DOHH2 (cell line): ENCODE measurements at regions not wholly inside any gene's neighbourhood (a gene's known extent, or its start where the extent isn't known, plus 50 kb on each side); places are given as distances from the start of the nearest gene placed in this dataset.

Experiments used
- H3F3A ChIP-seq: fragments of 200-600 bp; sonication (generic), shearing (Covaris generic); 2 replicates; pipeline ENCODE4 v1.6.0; 2016; ENCODE audit warnings: antibody characterized with exemption, mild to moderate bottlenecking; ENCODE audit not compliant: control insufficient read depth, insufficient read depth
- H3K27ac ChIP-seq: fragments of 200-600 bp; sonication (generic); 2 replicates; pipeline ENCODE4 v1.5.1; 2014; ENCODE audit warnings: low read depth, mild to moderate bottlenecking, low read length, moderate library complexity
- H3K27me3 ChIP-seq: fragments of 200-600 bp; sonication (generic); 2 replicates; pipeline ENCODE4 v1.6.1; 2014; ENCODE audit warnings: mild to moderate bottlenecking, low read length, mixed read lengths; ENCODE audit not compliant: control insufficient read depth
- H3K36me3 ChIP-seq: fragments of 200-600 bp; sonication (generic); 2 replicates; pipeline ENCODE4 v1.6.1; 2014; ENCODE audit warnings: mild to moderate bottlenecking, low read length, moderate library complexity, mixed read lengths; ENCODE audit not compliant: control insufficient read depth
- H3K4me1 ChIP-seq: fragments of 200-600 bp; sonication (generic); 2 replicates; pipeline ENCODE4 v1.6.1; 2014; ENCODE audit warnings: mild to moderate bottlenecking, low read length, mixed read lengths; ENCODE audit not compliant: control insufficient read depth
- H3K4me2 ChIP-seq: fragments of 200-600 bp; sonication (generic); 2 replicates; pipeline ENCODE4 v1.6.0; 2014; ENCODE audit warnings: mild to moderate bottlenecking, low read length, moderate library complexity
- H3K4me3 ChIP-seq: fragments of 200-600 bp; sonication (generic); 2 replicates; pipeline ENCODE4 v1.5.1; 2014; ENCODE audit warnings: mild to moderate bottlenecking, low read length, mixed read lengths
- H3K79me2 ChIP-seq: fragments of 200-600 bp; sonication (generic); 2 replicates; pipeline ENCODE4 v1.6.1; 2014; ENCODE audit warnings: mild to moderate bottlenecking, low read length, mixed read lengths; ENCODE audit not compliant: control insufficient read depth
- H3K9me2 ChIP-seq: fragments of 200-600 bp; sonication (generic); replicated peaks from 2 replicates; pipeline ENCODE4 v1.6.1; 2014; ENCODE audit warnings: mild to moderate bottlenecking, low read length, mixed read lengths; ENCODE audit not compliant: control insufficient read depth
- H3K9me3 ChIP-seq: fragments of 200-600 bp; sonication (generic); 2 replicates; pipeline ENCODE4 v1.6.1; 2014; ENCODE audit warnings: antibody characterized with exemption, low read length, mixed read lengths; ENCODE audit not compliant: control insufficient read depth, insufficient read depth
- H4K20me1 ChIP-seq: fragments of 200-600 bp; sonication (generic); 2 replicates; pipeline ENCODE4 v1.6.0; 2014; ENCODE audit warnings: low read depth, mild to moderate bottlenecking, antibody characterized with exemption, low read length, moderate library complexity; ENCODE audit not compliant: control insufficient read depth, insufficient read depth
- EZH2phosphoT487 ChIP-seq: fragments of 200-600 bp; sonication (generic); IDR thresholded peaks from 2 replicates; pipeline ENCODE4 v1.6.1; 2017; ENCODE audit warnings: borderline replicate concordance, mild to moderate bottlenecking, antibody characterized with exemption, low read length, moderate library complexity, mixed read lengths
- TF ChIP-seq, protein P1 (sequence below): fragments of 200-600 bp; sonication (generic); IDR thresholded peaks from one replicate; pipeline ENCODE4 v1.5.1; 2014; ENCODE audit warnings: antibody characterized with exemption, mild to moderate bottlenecking, low read depth, low read length; ENCODE audit not compliant: poor library complexity, severe bottlenecking

- Histone ChIP-seq H4K20me1 (no peaks in the 10 kb centered on the region), H3K27me3 (peaks cover 2% of the 10 kb centered on the region; the same call in 1 of the 2 replicates), H3K36me3 (no peaks in the 10 kb centered on the region), H3K4me1 (no peaks in the 10 kb centered on the region), H3F3A (no peaks in the 10 kb centered on the region), H3K27ac (no peak overlapping the region), H3K9me3 (no peaks in the 10 kb centered on the region), H3K4me2 (no peak overlapping the region), H3K9me2 (no peaks in the 10 kb centered on the region), H3K4me3 (no peak overlapping the region), H3K79me2 (no peaks in the 10 kb centered on the region)
- TF ChIP-seq EZH2phosphoT487 = no peak
Observed at GRCh38 chr7:7122033-7122478, 60.3 kb upstream of the C1GALT1 start.

DNA sequence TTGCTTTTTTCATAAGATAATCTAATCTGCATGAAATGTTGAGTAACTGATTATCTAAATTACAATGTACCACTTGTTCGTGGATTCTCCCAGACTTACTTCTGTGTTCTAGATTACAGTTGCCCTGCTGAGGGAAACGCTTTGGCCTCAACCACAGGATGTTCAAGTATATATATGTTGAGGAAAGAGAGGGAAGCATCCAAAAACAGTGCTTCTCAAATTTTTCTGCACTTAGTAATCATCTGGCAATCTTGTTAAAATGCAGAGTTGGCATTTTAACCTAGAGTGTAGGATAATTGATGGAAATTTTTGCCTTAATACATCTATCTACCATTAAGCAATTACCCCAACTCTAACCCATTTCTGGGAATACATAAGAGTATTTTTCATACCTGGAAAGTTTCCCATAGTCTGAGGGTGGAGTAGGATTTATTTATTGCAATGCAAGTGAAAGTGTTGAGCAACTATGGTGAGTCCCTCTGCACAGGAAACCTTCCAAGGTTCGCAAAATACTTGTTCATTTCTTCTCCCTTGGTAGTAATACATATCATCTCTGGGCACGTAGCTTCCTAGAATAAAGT, 59.6 kb upstream of the C1GALT1 start:
- Histone ChIP-seq H3K4me3 (no peak overlapping the region), H3K79me2 (no peaks in the 10 kb centered on the region), H3K4me2 (no peak overlapping the region), H3K9me3 (no peaks in the 10 kb centered on the region), H4K20me1 (no peaks in the 10 kb centered on the region), H3K27me3 (peaks cover 2% of the 10 kb centered on the region; the same call in 1 of the 2 replicates), H3K4me1 (no peaks in the 10 kb centered on the region), H3K9me2 (no peaks in the 10 kb centered on the region), H3K27ac (no peak overlapping the region), H3F3A (no peaks in the 10 kb centered on the region), H3K36me3 (no peaks in the 10 kb centered on the region)
- TF ChIP-seq, protein P1, sequence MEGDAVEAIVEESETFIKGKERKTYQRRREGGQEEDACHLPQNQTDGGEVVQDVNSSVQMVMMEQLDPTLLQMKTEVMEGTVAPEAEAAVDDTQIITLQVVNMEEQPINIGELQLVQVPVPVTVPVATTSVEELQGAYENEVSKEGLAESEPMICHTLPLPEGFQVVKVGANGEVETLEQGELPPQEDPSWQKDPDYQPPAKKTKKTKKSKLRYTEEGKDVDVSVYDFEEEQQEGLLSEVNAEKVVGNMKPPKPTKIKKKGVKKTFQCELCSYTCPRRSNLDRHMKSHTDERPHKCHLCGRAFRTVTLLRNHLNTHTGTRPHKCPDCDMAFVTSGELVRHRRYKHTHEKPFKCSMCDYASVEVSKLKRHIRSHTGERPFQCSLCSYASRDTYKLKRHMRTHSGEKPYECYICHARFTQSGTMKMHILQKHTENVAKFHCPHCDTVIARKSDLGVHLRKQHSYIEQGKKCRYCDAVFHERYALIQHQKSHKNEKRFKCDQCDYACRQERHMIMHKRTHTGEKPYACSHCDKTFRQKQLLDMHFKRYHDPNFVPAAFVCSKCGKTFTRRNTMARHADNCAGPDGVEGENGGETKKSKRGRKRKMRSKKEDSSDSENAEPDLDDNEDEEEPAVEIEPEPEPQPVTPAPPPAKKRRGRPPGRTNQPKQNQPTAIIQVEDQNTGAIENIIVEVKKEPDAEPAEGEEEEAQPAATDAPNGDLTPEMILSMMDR = no peak
- TF ChIP-seq EZH2phosphoT487 = no peak

DNA sequence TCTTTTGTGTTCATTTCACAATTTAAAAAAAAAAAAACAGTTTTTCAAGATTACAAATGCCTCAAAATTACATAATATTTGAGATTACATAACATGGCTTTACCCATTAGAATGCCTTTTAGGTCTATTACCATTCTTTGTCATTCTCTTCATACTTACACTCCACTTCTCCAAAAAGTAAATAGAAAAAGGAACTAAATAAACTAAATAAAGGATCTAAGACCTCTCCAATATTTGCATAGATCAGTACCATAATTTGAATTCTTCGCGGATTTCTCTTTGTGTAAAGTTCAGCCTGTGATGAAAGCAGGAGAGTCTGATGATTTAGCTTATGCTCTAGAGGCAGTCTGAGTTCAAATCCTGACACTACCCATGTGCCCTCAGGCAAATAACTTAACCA, 56.4 kb upstream of the C1GALT1 start:
- H3K36me3 ChIP-seq = no peaks in the 10 kb centered on the region
- H3K4me2 ChIP-seq = no peak overlapping the region
- H3K27ac ChIP-seq = no peak overlapping the region
- no peaks in the 10 kb centered on the region for H3K9me3 ChIP-seq
- no peaks in the 10 kb centered on the region for H3K79me2 ChIP-seq
- no peaks in the 10 kb centered on the region for H3K4me1 ChIP-seq
- peaks cover 5% of the 10 kb centered on the region for H3K27me3 ChIP-seq
- TF ChIP-seq, protein P1 = no peak
- no peak for TF ChIP-seq EZH2phosphoT487
- H3F3A ChIP-seq = no peaks in the 10 kb centered on the region
- H4K20me1 ChIP-seq = no peaks in the 10 kb centered on the region
- no peaks in the 10 kb centered on the region for H3K9me2 ChIP-seq
- no peak overlapping the region for H3K4me3 ChIP-seq

- Histone ChIP-seq H3K9me3 (no peaks in the 10 kb centered on the region), H3K27me3 (peaks cover 4% of the 10 kb centered on the region; the same call in 1 of the 2 replicates), H3K4me3 (no peak overlapping the region), H3K27ac (no peak overlapping the region), H3K9me2 (no peaks in the 10 kb centered on the region), H3F3A (no peaks in the 10 kb centered on the region), H4K20me1 (no peaks in the 10 kb centered on the region), H3K4me2 (no peak overlapping the region), H3K36me3 (no peaks in the 10 kb centered on the region), H3K79me2 (no peaks in the 10 kb centered on the region), H3K4me1 (peaks cover 4% of the 10 kb centered on the region; the same call in 1 of the 2 replicates)
- TF ChIP-seq EZH2phosphoT487 = no peak
- TF ChIP-seq, protein P1 = no peak
Observed at GRCh38 chr7:7127773-7128172, 54.6 kb upstream of the C1GALT1 start.
